GM19035 (cell line): ENCODE measurements at regions not wholly inside any gene's neighbourhood (a gene's known extent, or its start where the extent isn't known, plus 50 kb on each side); places are given as distances from the start of the nearest gene placed in this dataset.

Source experiments
- ATAC-seq: cut with Tn5 transposase; IDR thresholded peaks from one replicate; pipeline ENCODE4 v1.9.1; 2021; ENCODE audit not compliant: unreplicated experiment

GRCh38 chr9:129403779-129404620 is 216.9 kb downstream of the C9orf50 start:
- ATAC-seq, result no peak

- no peak for ATAC-seq
Observed at GRCh38 chr9:129402931-129403778, 217.7 kb downstream of the C9orf50 start.

- no peak for ATAC-seq
Observed at GRCh38 chr9:129402371-129402739, 218.5 kb downstream of the C9orf50 start.

- no peak for ATAC-seq
Observed at GRCh38 chr9:129401623-129402370, 219.1 kb downstream of the C9orf50 start.

- ATAC-seq, result no peak
Observed at GRCh38 chr9:129400971-129401622, 219.8 kb downstream of the C9orf50 start.

- ATAC-seq, result no peak
Observed at GRCh38 chr9:129400001-129400970, 220.6 kb downstream of the C9orf50 start.

GRCh38 chr9:129399634-129399990 is 221.3 kb downstream of the C9orf50 start:
- no peak for ATAC-seq

GRCh38 chr9:129398961-129399633 is 221.0 kb upstream of the IER5L start:
- no peak for ATAC-seq

GRCh38 chr9:129398101-129398960 is 220.3 kb upstream of the IER5L start:
- no peak for ATAC-seq

- no peak for ATAC-seq
Observed at GRCh38 chr9:129397335-129397734, 219.3 kb upstream of the IER5L start.

- no peak for ATAC-seq
Observed at GRCh38 chr9:129396365-129396708, 218.3 kb upstream of the IER5L start.

GRCh38 chr9:129395633-129396364 is 217.7 kb upstream of the IER5L start:
- no peak for ATAC-seq

- no peak for ATAC-seq
Observed at GRCh38 chr9:129394886-129395279, 216.8 kb upstream of the IER5L start.

- no peak for ATAC-seq
Observed at GRCh38 chr9:129394061-129394885, 216.2 kb upstream of the IER5L start.

- ATAC-seq, result no peak
Observed at GRCh38 chr9:129393064-129393463, 215.0 kb upstream of the IER5L start.

GRCh38 chr9:129392093-129392541 is 214.1 kb upstream of the IER5L start:
- no peak for ATAC-seq

GRCh38 chr9:129391221-129391661 is 213.2 kb upstream of the IER5L start:
- no peak for ATAC-seq
